ENCODE measurements at regions not wholly inside any gene's neighbourhood (a gene's known extent, or its start where the extent isn't known, plus 50 kb on each side); places are given as distances from the start of the nearest gene placed in this dataset.

- no peak overlapping the region for H2AK9ac ChIP-seq (replicated peaks; ENCODE audit: low read depth, low read length, poor library complexity)
- no peak overlapping the region for H2BK5ac ChIP-seq (ENCODE audit: low read depth, low read length, poor library complexity, severe bottlenecking)
- H3K4me2 ChIP-seq (ENCODE audit: low read depth, low read length), result no peak overlapping the region
- no peak overlapping the region for H3K4me3 ChIP-seq (ENCODE audit: insufficient read depth, low read depth, low read length)
- H3K36me3 ChIP-seq (ENCODE audit: control insufficient read depth, insufficient read depth, low read length), result no peaks in the 10 kb centered on the region
- no peak overlapping the region for H3K56ac ChIP-seq (ENCODE audit: extremely low read depth, insufficient read depth, low read length)
- no peak for DNase-seq
- H4K8ac ChIP-seq (ENCODE audit: low read depth in 2 of 2, low read length in 2 of 2), result no peak overlapping the region
- no peak overlapping the region for H3K14ac ChIP-seq (replicated peaks; ENCODE audit: low read depth, low read length)
- H4K20me1 ChIP-seq (ENCODE audit: insufficient read depth, low read length), result no peaks in the 10 kb centered on the region
- no peaks in the 10 kb centered on the region for H3K4me1 ChIP-seq (ENCODE audit: control insufficient read depth, insufficient read depth, low read length)
- in situ Hi-C loops (cut with MboI; ENCODE audit: low sequenced_read_pairs) (no loop called here), dilution Hi-C loops (cut with HindIII; ENCODE audit: low sequenced_read_pairs, unreplicated experiment) (no loop called here), intact Hi-C loops (cut with micrococcal nuclease) (no loop called here)
- no peak overlapping the region for H4K5ac ChIP-seq (ENCODE audit: low read depth, low read length)
- no peak overlapping the region for H3K23ac ChIP-seq (ENCODE audit: low read depth, low read length)
- no peak overlapping the region for H2BK20ac ChIP-seq (ENCODE audit: low read depth, low read length)
- TF ChIP-seq FOS (IDR thresholded peaks at IDR 0.05; ENCODE audit: low read depth, low read length) (no peak), RFX5 (IDR thresholded peaks at IDR 0.05; ENCODE audit: low read depth, low read length) (no peak), RCOR1 (IDR thresholded peaks at IDR 0.05; ENCODE audit: insufficient replicate concordance, low read length) (no peak), BHLHE40 (IDR thresholded peaks at IDR 0.05; ENCODE audit: low read depth, low read length) (no peak), MAFK (IDR thresholded peaks at IDR 0.05; ENCODE audit: low read depth, low read length) (no peak), NFE2L2 (IDR thresholded peaks at IDR 0.05; ENCODE audit: low read depth, low read length) (no peak), MAZ (IDR thresholded peaks at IDR 0.05; ENCODE audit: borderline replicate concordance, low read depth, low read length) (no peak), POLR2A (IDR thresholded peaks at IDR 0.05; ENCODE audit: low read depth, low read length) (no peak), CEBPB (IDR thresholded peaks at IDR 0.05; ENCODE audit: low read depth, low read length) (no peak), MXI1 (IDR thresholded peaks at IDR 0.05; ENCODE audit: borderline replicate concordance, low read depth, low read length) (no peak), CHD1 (IDR thresholded peaks at IDR 0.05; ENCODE audit: low read depth, low read length) (no peak), RAD21 (IDR thresholded peaks at IDR 0.05; ENCODE audit: low read length) (no peak), SMC3 (IDR thresholded peaks at IDR 0.05; ENCODE audit: low read depth, low read length) (no peak)
- TF ChIP-seq, protein P1, sequence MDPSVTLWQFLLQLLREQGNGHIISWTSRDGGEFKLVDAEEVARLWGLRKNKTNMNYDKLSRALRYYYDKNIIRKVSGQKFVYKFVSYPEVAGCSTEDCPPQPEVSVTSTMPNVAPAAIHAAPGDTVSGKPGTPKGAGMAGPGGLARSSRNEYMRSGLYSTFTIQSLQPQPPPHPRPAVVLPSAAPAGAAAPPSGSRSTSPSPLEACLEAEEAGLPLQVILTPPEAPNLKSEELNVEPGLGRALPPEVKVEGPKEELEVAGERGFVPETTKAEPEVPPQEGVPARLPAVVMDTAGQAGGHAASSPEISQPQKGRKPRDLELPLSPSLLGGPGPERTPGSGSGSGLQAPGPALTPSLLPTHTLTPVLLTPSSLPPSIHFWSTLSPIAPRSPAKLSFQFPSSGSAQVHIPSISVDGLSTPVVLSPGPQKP (IDR thresholded peaks at IDR 0.05; ENCODE audit: borderline replicate concordance, low read depth, low read length), result no peak
- TF ChIP-seq, protein P2, sequence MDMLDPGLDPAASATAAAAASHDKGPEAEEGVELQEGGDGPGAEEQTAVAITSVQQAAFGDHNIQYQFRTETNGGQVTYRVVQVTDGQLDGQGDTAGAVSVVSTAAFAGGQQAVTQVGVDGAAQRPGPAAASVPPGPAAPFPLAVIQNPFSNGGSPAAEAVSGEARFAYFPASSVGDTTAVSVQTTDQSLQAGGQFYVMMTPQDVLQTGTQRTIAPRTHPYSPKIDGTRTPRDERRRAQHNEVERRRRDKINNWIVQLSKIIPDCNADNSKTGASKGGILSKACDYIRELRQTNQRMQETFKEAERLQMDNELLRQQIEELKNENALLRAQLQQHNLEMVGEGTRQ (IDR thresholded peaks at IDR 0.05; ENCODE audit: low read depth, low read length), result no peak
- TF ChIP-seq, protein P3, sequence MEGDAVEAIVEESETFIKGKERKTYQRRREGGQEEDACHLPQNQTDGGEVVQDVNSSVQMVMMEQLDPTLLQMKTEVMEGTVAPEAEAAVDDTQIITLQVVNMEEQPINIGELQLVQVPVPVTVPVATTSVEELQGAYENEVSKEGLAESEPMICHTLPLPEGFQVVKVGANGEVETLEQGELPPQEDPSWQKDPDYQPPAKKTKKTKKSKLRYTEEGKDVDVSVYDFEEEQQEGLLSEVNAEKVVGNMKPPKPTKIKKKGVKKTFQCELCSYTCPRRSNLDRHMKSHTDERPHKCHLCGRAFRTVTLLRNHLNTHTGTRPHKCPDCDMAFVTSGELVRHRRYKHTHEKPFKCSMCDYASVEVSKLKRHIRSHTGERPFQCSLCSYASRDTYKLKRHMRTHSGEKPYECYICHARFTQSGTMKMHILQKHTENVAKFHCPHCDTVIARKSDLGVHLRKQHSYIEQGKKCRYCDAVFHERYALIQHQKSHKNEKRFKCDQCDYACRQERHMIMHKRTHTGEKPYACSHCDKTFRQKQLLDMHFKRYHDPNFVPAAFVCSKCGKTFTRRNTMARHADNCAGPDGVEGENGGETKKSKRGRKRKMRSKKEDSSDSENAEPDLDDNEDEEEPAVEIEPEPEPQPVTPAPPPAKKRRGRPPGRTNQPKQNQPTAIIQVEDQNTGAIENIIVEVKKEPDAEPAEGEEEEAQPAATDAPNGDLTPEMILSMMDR (conservative IDR thresholded peaks at IDR 0.05; ENCODE audit: low read depth, low read length), result no peak
- no peak overlapping the region for H3K9ac ChIP-seq (ENCODE audit: low read depth, low read length)
- no peaks in the 10 kb centered on the region for H3K27me3 ChIP-seq (ENCODE audit: control insufficient read depth, insufficient read depth, low read length)
- H3K79me1 ChIP-seq (ENCODE audit: low read depth in 1 of 2, low read length in 2 of 2), result no peaks in the 10 kb centered on the region
- H2BK120ac ChIP-seq (ENCODE audit: low read depth, low read length), result no peak overlapping the region
- BruUV-seq (replicated peaks), result no TSS peak
- H4K91ac ChIP-seq (ENCODE audit: insufficient read depth, low read depth, low read length), result no peak overlapping the region
- H3K9me3 ChIP-seq (ENCODE audit: control insufficient read depth, insufficient read depth, low read length), result peaks cover 29% of the 10 kb centered on the region
- CTCF ChIA-PET, result no interaction called here
- no peaks in the 10 kb centered on the region for H3K9me1 ChIP-seq (ENCODE audit: insufficient read depth, low read length)
- no peak overlapping the region for H3K27ac ChIP-seq (ENCODE audit: insufficient read depth, low read length)
- no peak overlapping the region for H2AK5ac ChIP-seq (ENCODE audit: low read depth, low read length)
- no peak overlapping the region for H3K18ac ChIP-seq (ENCODE audit: low read depth, low read length)
- no peak overlapping the region for H2AFZ ChIP-seq (replicated peaks; ENCODE audit: low read length, poor library complexity)
- POLR2A ChIA-PET (ENCODE audit: unreplicated experiment), result no interaction called here
- H3K4ac ChIP-seq (ENCODE audit: low read depth, low read length), result no peak overlapping the region
- ATAC-seq (ENCODE audit: low read depth), result no peak
- WGBS, 2 experiments (ENCODE audit: extremely low coverage in 2 of 2, insufficient read length in 1 of 2), result 77% methylated on average over 14 of the region's 15 CpGs; no CpG with 5 or more reads in 1 of the 2 experiments
- H2BK15ac ChIP-seq (ENCODE audit: low read depth, low read length), result no peak overlapping the region
Observed at GRCh38 chr10:124229989-124230634, 136.7 kb upstream of the CHST15 start.
